Fibroblast of mammary gland (primary cell): ENCODE measurements at regions not wholly inside any gene's neighbourhood (a gene's known extent, or its start where the extent isn't known, plus 50 kb on each side); places are given as distances from the start of the nearest gene placed in this dataset.

ENCODE experiments used
- DNase-seq: peaks from one replicate; pipeline ENCODE4 v3.0.0-alpha.2; 2010; ENCODE audit warnings: low read depth
- H3K4me3 ChIP-seq: 2 replicates; pipeline ENCODE4 v1.5.1; 2011; ENCODE audit warnings: low read depth, mild to moderate bottlenecking, low read length, moderate library complexity; ENCODE audit not compliant: control insufficient read depth
- TF ChIP-seq, protein P1 (sequence below): conservative IDR thresholded peaks from 2 replicates; pipeline ENCODE4 v1.5.1; 2011; ENCODE audit warnings: low read depth, low read length, inconsistent platforms; ENCODE audit not compliant: control insufficient read depth, insufficient read depth

DNA sequence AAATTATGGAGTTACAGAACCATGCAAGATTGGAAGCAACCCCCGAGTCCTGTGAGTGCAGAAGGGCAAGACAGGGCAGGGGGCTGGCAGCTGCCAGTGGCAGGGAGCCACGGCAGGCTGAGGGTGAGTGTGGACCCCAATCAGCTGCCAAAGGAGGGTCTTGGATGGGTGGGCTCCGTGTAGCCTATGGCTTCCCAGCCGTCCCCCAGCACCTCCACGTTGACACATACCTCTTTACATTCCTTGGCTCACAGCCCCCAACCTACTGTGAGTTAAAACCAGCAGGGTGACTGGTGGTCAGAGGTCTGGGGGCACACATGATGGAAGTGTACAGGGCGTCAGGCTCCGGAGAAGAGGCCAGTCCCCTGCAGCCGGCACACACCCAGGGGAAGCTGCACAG is 60.9 kb upstream of the SALL3 start:
- DNase-seq = no peak
- TF ChIP-seq, protein P1, sequence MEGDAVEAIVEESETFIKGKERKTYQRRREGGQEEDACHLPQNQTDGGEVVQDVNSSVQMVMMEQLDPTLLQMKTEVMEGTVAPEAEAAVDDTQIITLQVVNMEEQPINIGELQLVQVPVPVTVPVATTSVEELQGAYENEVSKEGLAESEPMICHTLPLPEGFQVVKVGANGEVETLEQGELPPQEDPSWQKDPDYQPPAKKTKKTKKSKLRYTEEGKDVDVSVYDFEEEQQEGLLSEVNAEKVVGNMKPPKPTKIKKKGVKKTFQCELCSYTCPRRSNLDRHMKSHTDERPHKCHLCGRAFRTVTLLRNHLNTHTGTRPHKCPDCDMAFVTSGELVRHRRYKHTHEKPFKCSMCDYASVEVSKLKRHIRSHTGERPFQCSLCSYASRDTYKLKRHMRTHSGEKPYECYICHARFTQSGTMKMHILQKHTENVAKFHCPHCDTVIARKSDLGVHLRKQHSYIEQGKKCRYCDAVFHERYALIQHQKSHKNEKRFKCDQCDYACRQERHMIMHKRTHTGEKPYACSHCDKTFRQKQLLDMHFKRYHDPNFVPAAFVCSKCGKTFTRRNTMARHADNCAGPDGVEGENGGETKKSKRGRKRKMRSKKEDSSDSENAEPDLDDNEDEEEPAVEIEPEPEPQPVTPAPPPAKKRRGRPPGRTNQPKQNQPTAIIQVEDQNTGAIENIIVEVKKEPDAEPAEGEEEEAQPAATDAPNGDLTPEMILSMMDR = no peak
- H3K4me3 ChIP-seq = no peak overlapping the region

DNA sequence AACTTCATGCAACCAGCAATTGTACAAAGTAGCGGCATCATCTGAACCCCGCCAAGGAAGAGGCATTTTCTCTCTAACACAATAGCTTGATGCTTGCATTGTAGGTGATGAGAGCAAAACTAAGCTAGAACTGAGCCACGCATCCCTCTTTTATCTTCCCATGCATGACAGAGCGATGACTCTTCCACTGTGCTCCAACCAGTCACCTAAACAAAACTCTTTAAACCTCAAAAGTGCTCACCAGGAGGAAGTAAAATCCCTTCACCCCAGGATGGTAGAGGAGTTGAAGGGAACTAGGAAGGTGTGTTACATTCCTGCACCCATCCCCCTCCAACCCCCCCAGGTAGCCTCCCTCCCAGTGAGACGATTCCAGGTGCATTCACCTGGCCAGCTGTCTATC is 59.7 kb upstream of the SALL3 start:
- TF ChIP-seq, protein P1 = no peak
- no peak overlapping the region for H3K4me3 ChIP-seq
- DNase-seq = no peak

DNA sequence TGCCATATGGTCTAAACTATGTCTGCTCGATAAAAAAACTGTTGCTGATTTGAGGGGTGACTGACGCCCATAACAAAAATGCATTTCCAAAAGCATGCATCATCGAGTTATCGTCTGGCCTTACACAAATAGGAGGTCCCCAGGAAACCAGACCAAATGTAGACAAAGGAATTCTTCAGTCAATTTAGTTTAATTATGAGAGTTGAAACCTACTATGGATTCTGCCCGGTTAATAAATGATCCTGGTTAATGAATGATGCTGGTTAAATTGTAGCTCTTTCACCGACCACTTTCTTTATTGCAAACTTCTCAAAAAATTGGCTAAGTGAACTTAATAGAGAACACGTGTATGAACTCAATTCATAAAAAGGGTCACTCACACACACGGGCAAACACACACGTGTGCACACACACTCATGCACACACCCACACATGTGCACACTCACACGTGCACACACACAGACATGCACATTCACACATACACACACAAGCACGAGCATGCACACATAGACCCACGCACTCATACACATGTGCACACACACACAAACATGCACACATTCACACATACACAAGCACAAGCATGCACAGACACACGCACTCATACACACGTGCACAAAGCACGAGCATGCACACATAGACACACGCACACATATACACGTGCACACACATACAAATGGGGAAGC is 59.0 kb upstream of the SALL3 start:
- no peak for DNase-seq
- TF ChIP-seq, protein P1 = no peak
- no peak overlapping the region for H3K4me3 ChIP-seq

DNA sequence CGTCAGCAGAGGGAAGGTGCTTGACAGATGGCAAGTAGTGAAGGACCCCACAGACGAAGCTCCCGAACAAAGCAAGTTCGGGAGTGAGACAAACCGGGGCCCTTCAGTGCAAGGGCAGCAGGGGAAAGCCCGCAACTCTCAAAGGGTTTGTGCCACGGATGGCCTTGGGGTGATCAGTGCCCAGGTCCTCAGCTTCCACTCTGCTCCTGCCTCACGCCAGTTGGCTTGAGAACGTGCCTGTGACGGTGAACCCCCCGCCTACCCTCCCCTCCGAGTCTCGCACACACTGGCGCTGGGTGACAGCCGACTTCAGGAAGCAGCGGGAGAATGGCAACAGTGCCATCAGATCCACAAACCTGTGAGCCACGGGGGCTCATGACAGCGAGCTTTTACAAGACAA is 56.8 kb upstream of the SALL3 start:
- TF ChIP-seq, protein P1 = no peak
- no peak overlapping the region for H3K4me3 ChIP-seq
- no peak for DNase-seq

DNA sequence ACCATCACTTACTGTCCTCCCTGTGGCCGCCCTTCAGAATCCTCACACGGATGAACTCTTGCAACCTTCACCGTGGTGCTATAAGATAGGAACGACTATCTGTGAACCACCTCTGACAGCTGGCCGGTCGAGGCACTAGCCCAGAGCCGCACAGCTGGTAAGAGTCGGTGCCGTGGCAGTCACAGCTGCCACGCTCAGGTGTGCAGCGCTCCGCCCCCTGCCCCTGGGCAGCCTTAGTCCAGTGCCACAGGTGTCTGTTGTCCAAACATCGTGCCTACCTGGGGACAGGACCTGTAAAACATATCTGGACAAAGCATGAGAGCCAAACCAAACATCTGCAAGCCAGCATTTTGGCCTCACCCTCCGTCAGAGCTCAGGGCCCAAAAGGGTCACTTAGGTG is 55.3 kb upstream of the SALL3 start:
- TF ChIP-seq, protein P1 = no peak
- no peak overlapping the region for H3K4me3 ChIP-seq
- DNase-seq = no peak

DNA sequence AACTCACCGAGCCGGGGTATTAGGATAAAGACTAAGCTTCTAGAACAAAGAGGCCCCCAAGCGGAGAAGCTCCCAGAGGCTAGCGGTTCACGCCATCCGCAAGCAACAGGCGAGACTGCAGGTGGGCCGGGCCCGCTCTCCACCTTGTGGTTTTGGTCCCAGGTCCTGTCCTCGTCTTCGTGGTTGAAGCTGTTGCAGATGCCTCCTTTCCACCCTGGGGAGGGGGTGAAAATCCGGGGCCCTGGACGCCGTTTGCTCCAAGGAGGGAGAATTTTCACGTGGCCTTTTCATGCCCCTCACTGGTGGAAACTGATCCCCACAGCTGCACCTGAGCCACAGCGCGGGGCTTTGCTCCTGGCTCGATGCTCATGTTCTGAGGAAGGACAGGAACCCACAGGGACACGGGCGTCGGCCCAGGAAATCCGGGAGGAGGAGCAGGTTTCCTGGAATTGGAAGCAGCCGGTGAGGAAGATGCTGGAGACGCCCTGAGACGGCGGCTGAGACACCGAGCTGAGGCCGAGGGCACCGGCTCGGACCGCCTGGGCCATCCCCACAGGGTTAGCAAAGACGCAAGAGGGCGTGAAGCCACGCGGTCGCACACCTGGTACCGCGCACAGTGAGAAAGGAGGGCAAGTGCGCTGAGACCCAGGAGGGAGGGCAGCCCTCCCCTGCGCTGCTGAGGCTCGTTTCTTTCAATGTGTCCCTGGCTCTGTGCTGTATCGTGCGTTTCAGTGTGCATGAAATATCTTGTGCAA is 54.7 kb upstream of the SALL3 start:
- no peak for DNase-seq
- no peak overlapping the region for H3K4me3 ChIP-seq
- TF ChIP-seq, protein P1 = no peak
